SU-DHL-6 (cell line): ENCODE measurements at regions not wholly inside any gene's neighbourhood (a gene's known extent, or its start where the extent isn't known, plus 50 kb on each side); places are given as distances from the start of the nearest gene placed in this dataset.

Experiments
- H2AFZ ChIP-seq: fragments of 200-600 bp; sonication (generic); 2 replicates; pipeline ENCODE4 v1.6.1; 2014; ENCODE audit warnings: low read depth, mild to moderate bottlenecking, moderate library complexity, mixed read lengths, antibody characterized with exemption, low read length; ENCODE audit not compliant: severe bottlenecking
- H3F3A ChIP-seq: fragments of 200-600 bp; shearing (Covaris generic); 2 replicates; pipeline ENCODE4 v1.6.0; 2016; ENCODE audit warnings: antibody characterized with exemption, mild to moderate bottlenecking; ENCODE audit not compliant: insufficient read depth
- H3K27ac ChIP-seq: fragments of 200-600 bp; sonication (generic); 2 replicates; pipeline ENCODE4 v1.5.1; 2016; ENCODE audit warnings: low read depth, mild to moderate bottlenecking, low read length, moderate library complexity, mixed read lengths
- H3K27me3 ChIP-seq: fragments of 200-600 bp; sonication (generic), shearing (Covaris generic); 2 replicates; pipeline ENCODE4 v1.6.0; 2014; ENCODE audit warnings: mild to moderate bottlenecking, low read length
- H3K36me3 ChIP-seq: fragments of 200-600 bp; sonication (generic); 2 replicates; pipeline ENCODE4 v1.6.1; 2014; ENCODE audit warnings: mild to moderate bottlenecking, low read length, mixed read lengths
- H3K4me2 ChIP-seq: fragments of 300-600, 200-600 bp; shearing (Covaris generic), sonication (generic); 2 replicates; pipeline ENCODE4 v1.6.0; 2014; ENCODE audit warnings: low read length, low read depth, mild to moderate bottlenecking; ENCODE audit not compliant: poor library complexity, severe bottlenecking
- H3K4me3 ChIP-seq: fragments of 200-600 bp; sonication (generic); 2 replicates; pipeline ENCODE4 v1.5.1; 2014; ENCODE audit warnings: antibody characterized with exemption, low read length, mild to moderate bottlenecking, mixed read lengths; ENCODE audit not compliant: insufficient read depth, poor library complexity, severe bottlenecking
- H3K79me2 ChIP-seq: fragments of 200-600 bp; sonication (generic); 2 replicates; pipeline ENCODE4 v1.6.1; 2014; ENCODE audit warnings: mild to moderate bottlenecking, low read length, moderate library complexity; ENCODE audit not compliant: insufficient read depth
- H3K9ac ChIP-seq: fragments of 200-600 bp; sonication (generic); 2 replicates; pipeline ENCODE4 v1.7.0; 2014; ENCODE audit warnings: mild to moderate bottlenecking, low read length
- H3K9me2 ChIP-seq: fragments of 200-600 bp; sonication (generic); replicated peaks from 2 replicates; pipeline ENCODE4 v1.6.1; 2014; ENCODE audit warnings: low read length; ENCODE audit not compliant: insufficient read depth
- H3K9me3 ChIP-seq: fragments of 200-600 bp; sonication (generic); 2 replicates; pipeline ENCODE4 v1.6.1; 2014; ENCODE audit warnings: low read length, mixed read lengths; ENCODE audit not compliant: insufficient read depth
- H4K20me1 ChIP-seq: fragments of 200-600 bp; sonication (generic); 2 replicates; pipeline ENCODE4 v1.6.1; 2014; ENCODE audit warnings: low read depth, mild to moderate bottlenecking, antibody characterized with exemption, low read length, moderate library complexity, mixed read lengths
- CTCF ChIP-seq: fragments of 200-600 bp; sonication (generic); IDR thresholded peaks from one replicate; pipeline ENCODE4 v1.5.1; 2017; ENCODE audit warnings: antibody characterized with exemption, mild to moderate bottlenecking, low read length, moderate library complexity; ENCODE audit not compliant: insufficient read depth, poor library complexity, severe bottlenecking
- EZH2phosphoT487 ChIP-seq: fragments of 200-600 bp; sonication (generic), shearing (Covaris generic); conservative IDR thresholded peaks from 2 replicates; pipeline ENCODE4 v1.6.1; 2018; ENCODE audit warnings: mild to moderate bottlenecking, antibody characterized with exemption, low read length, moderate library complexity, mixed read lengths

GRCh38 chr16:64498363-64498762 is 623.5 kb downstream of the CDH11 start:
- H3F3A ChIP-seq: no peaks in the 10 kb centered on the region
- no peaks in the 10 kb centered on the region for H3K27me3 ChIP-seq
- TF ChIP-seq EZH2phosphoT487: no peak
- H3K9me3 ChIP-seq: no peaks in the 10 kb centered on the region
- H3K9me2 ChIP-seq: no peaks in the 10 kb centered on the region
- no peak overlapping the region for H3K9ac ChIP-seq
- no peak overlapping the region for H3K4me2 ChIP-seq
- no peaks in the 10 kb centered on the region for H4K20me1 ChIP-seq
- no peak overlapping the region for H3K4me3 ChIP-seq
- H3K27ac ChIP-seq: no peak overlapping the region
- no peaks in the 10 kb centered on the region for H3K79me2 ChIP-seq
- H3K36me3 ChIP-seq: no peaks in the 10 kb centered on the region
- no peak overlapping the region for H2AFZ ChIP-seq

- H4K20me1 ChIP-seq: no peaks in the 10 kb centered on the region
- H3K9me2 ChIP-seq: no peaks in the 10 kb centered on the region
- H3K9me3 ChIP-seq: no peaks in the 10 kb centered on the region
- no peaks in the 10 kb centered on the region for H3F3A ChIP-seq
- H3K27me3 ChIP-seq: no peaks in the 10 kb centered on the region
- H3K9ac ChIP-seq: no peak overlapping the region
- H2AFZ ChIP-seq: no peak overlapping the region
- H3K79me2 ChIP-seq: no peaks in the 10 kb centered on the region
- no peak overlapping the region for H3K27ac ChIP-seq
- no peak overlapping the region for H3K4me2 ChIP-seq
- no peaks in the 10 kb centered on the region for H3K36me3 ChIP-seq
- no peak overlapping the region for H3K4me3 ChIP-seq
- TF ChIP-seq EZH2phosphoT487 (no peak), CTCF (no peak)
Observed at GRCh38 chr16:64493709-64494108, 628.2 kb downstream of the CDH11 start.

GRCh38 chr16:64489449-64489848 is 632.4 kb downstream of the CDH11 start:
- no peak overlapping the region for H3K4me3 ChIP-seq
- no peak overlapping the region for H3K27ac ChIP-seq
- no peak overlapping the region for H3K4me2 ChIP-seq
- H3K9ac ChIP-seq: no peak overlapping the region
- no peak for TF ChIP-seq CTCF
- H3K79me2 ChIP-seq: no peaks in the 10 kb centered on the region
- no peaks in the 10 kb centered on the region for H3K36me3 ChIP-seq
- H3K9me3 ChIP-seq: no peaks in the 10 kb centered on the region
- no peaks in the 10 kb centered on the region for H3F3A ChIP-seq
- no peaks in the 10 kb centered on the region for H3K27me3 ChIP-seq
- H2AFZ ChIP-seq: no peak overlapping the region
- no peaks in the 10 kb centered on the region for H3K9me2 ChIP-seq
- H4K20me1 ChIP-seq: no peaks in the 10 kb centered on the region

- Histone ChIP-seq H3K4me2 (no peak overlapping the region), H3K9me3 (no peaks in the 10 kb centered on the region), H3K9me2 (no peaks in the 10 kb centered on the region), H3K27ac (no peak overlapping the region), H4K20me1 (no peaks in the 10 kb centered on the region), H3K4me3 (no peak overlapping the region), H2AFZ (no peak overlapping the region), H3K36me3 (no peaks in the 10 kb centered on the region), H3F3A (no peaks in the 10 kb centered on the region), H3K79me2 (no peaks in the 10 kb centered on the region), H3K9ac (no peak overlapping the region), H3K27me3 (no peaks in the 10 kb centered on the region)
- TF ChIP-seq EZH2phosphoT487 (no peak), CTCF (no peak)
Observed at GRCh38 chr16:64486561-64486960, 635.3 kb downstream of the CDH11 start.
